ENCODE measurements at regions not wholly inside any gene's neighbourhood (a gene's known extent, or its start where the extent isn't known, plus 50 kb on each side); places are given as distances from the start of the nearest gene placed in this dataset.

- no peak for DNase-seq (ENCODE audit: low read depth)
Measured at GRCh38 chrX:39829965-39830364, 267.8 kb downstream of the BCOR start.

DNA sequence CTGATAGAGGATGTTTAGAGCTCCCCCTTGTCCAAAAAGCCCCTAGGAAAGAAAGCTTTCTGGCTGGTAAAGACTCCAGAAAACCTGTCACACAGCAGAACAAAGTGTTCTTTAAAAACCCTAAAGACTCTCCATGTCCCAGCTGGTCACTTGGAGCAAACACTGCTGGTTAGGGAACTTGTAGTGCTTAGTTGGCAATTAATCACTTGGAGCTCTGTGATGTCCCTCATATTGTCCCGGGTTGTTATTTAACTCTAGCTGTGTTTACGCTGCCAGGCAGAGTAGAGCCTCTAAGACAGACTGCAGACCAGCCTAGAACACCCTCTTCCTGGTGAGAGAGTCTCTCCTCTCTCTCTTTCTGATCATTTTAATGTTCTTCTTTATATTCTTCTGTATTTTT, 267.3 kb downstream of the BCOR start:
- DNase-seq (ENCODE audit: low read depth) = no peak

GRCh38 chrX:39832211-39832610, 265.5 kb downstream of the BCOR start:
- DNase-seq (ENCODE audit: low read depth) = no peak

DNA sequence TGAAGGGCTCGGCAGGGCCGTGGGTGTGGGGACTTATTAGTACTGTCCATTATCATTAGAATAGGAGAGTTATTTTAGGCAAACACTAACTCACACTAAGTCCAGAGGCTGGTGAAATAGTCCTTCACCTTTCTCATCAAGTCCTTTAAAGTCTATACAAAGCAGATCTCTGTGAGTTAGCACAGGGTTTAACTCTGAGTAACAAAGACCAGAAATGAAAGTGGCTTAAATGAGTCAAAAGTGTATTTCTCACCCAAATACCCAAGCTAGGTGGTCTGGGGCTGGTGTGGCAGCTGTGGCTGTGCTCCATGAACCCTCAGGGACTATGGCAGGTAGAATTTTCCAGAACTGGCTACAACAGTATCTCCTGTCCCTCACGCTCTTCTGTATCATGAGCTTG, 263.2 kb downstream of the BCOR start:
- DNase-seq (ENCODE audit: low read depth) = no peak

DNA sequence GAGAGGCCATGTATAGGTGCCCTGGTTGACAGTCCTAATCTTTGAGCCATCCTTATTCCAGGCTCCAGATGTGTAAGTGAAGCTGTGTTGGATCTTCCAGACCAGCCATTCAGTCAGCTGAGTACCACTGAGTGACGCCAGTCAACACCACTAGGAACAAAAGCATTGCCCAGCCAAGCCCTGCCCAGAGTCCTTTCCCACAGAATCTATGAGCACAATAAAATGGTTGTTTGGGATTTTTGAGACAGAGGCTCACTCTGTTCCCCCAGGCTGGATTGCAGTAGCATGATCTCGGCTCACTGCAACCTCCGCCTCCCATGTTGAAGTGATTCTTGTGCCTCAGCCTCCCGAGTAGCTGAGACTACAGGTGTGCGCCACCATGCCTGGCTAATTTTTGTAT, 262.5 kb downstream of the BCOR start:
- DNase-seq (ENCODE audit: low read depth) = no peak

GRCh38 chrX:39835776-39836175, 262.0 kb downstream of the BCOR start:
- no peak for DNase-seq (ENCODE audit: low read depth)

- DNase-seq (ENCODE audit: low read depth) = no peak
Measured at GRCh38 chrX:39836802-39837420, 260.8 kb downstream of the BCOR start.

DNA sequence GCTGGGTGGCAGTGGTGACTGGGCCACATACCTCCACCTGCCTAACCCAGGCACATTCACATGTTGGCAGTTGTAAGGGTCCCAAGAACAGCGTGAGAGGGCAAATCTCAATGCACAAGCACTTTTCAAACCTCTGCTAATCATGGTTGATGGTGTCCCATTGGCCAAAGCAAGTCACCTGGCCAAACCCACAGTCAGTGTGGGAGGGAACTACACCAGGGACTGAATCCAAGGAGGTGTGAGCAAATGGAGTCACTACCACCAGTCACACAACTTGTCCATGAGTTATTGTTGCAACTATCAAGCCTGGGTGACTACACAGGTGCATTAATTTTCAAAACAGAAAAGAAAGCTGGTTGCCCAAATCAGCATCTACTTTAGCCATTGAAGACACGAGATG, 260.1 kb downstream of the BCOR start:
- no peak for DNase-seq (ENCODE audit: low read depth)

DNA sequence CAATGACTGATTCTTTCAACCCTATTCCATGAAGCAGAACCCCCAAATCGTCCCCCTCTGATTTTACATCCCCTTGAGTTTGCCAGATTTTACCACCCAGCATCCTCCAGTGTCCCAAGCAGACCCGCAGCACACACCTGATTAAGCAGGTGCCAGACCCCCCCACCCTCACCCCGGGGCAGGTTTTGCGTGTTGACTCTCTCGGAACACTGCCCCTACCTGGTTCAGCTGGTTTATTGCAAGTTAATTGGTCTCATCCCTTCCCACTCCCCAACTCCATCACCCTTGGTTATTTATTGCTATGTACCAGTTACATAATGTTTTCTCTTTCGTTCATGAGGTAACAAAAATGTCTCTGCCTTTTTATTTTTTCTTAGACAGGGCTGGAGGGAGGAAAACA, 258.4 kb downstream of the BCOR start:
- no peak for DNase-seq (ENCODE audit: low read depth)

GRCh38 chrX:39840133-39840532, 257.6 kb downstream of the BCOR start:
- DNase-seq (ENCODE audit: low read depth) = no peak

GRCh38 chrX:39840581-39841093, 257.1 kb downstream of the BCOR start:
- DNase-seq (ENCODE audit: low read depth) = no peak

DNA sequence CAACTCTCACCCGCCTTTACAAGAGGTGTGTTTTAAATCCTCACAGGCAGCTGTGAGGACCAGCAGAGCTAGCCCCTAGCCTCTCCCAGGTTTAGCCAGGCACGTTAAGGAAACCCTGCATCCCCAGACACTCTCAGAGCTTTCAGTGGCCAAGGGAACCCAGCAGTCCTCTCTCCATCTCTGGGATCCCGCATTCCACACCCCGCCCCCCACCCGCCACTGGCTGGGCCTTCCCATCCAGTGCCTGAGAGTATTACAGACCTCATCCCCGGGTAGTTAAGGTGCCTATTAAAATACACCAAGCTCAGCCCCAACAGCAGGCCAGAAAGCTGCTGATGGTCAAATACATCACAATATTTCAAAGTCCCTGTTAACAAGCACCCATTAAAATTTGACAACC, 256.2 kb downstream of the BCOR start:
- no peak for DNase-seq (ENCODE audit: low read depth)

DNA sequence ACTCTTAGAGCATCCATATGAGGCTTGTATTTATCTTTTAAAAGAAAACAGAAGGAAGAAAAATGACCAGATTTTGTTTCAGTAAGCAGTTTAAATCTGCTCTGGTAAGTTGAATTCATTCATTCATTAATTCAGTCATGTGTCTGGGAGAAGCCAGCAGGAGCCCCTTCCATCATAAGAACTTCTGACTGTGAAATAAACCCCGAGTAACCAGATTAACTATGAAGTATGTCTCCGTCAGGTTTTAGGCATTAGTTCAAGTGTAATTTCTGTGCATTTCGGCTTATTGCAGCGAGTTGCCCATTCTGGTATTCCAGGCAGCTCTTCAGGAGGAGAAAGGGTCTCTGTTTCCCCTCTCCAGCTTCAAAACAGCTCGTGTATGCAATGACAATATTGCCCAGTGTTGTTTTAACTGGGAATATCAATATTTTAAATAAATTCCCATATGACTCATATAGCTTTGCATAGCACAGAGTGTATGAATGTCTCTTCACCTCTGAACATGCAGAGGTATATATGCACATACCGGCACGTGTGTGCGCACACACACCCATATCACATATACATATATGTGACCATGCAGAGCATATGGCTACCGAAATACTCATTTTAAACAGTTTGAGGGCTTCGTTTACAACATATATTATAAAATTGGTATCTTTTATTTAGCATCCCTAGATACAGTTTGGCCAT, 255.3 kb downstream of the BCOR start:
- no peak for DNase-seq (ENCODE audit: low read depth)

GRCh38 chrX:39843318-39843717, 254.4 kb downstream of the BCOR start:
- DNase-seq (ENCODE audit: low read depth) = no peak

DNA sequence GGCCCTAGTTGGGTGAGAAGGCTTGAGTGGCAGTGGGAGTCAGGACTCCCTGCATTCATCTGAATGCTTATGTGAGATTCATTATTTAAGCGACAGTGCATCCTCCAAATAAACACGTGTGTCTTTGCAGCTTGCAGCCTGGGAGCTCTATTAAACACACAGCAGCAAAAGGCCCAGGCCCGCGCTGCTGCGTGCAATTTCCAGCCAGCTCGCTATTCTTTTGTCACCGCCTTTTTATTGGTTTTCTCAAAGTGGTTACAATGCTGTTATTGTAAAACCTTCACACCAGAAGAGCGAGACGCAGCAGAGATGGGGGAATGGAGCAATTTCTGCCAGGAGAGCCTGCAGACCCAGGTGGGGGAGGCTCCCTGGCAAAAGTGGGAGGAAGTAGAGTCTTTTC, 252.5 kb downstream of the BCOR start:
- DNase-seq (ENCODE audit: low read depth) = no peak

DNA sequence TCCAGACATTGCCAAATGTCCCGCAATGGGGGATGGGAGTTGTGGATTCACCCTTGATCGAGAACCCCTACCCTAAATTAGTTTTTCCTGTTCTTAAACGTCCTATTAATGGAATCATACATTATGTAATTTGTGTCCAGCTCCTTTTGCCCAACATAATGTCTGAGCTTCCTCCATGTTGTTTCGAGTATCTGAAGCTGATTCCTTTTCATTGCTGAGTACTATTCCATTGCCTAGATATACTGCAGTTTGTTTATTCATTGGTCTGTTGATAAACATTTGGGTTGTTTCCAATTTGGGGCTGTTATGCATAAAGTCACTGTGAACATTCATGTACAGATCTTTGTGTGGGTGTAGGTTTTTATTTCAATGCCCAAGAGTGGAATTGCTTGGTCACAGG, 251.3 kb downstream of the BCOR start:
- DNase-seq (ENCODE audit: low read depth) = no peak

- no peak for DNase-seq (ENCODE audit: low read depth)
Measured at GRCh38 chrX:39848243-39848642, 249.5 kb downstream of the BCOR start.

- DNase-seq (ENCODE audit: low read depth) = no peak
Measured at GRCh38 chrX:39848900-39849299, 248.9 kb downstream of the BCOR start.

- DNase-seq (ENCODE audit: low read depth) = no peak
Measured at GRCh38 chrX:39850209-39850608, 247.5 kb downstream of the BCOR start.

- no peak for DNase-seq (ENCODE audit: low read depth)
Measured at GRCh38 chrX:39850630-39851152, 247.1 kb downstream of the BCOR start.

DNA sequence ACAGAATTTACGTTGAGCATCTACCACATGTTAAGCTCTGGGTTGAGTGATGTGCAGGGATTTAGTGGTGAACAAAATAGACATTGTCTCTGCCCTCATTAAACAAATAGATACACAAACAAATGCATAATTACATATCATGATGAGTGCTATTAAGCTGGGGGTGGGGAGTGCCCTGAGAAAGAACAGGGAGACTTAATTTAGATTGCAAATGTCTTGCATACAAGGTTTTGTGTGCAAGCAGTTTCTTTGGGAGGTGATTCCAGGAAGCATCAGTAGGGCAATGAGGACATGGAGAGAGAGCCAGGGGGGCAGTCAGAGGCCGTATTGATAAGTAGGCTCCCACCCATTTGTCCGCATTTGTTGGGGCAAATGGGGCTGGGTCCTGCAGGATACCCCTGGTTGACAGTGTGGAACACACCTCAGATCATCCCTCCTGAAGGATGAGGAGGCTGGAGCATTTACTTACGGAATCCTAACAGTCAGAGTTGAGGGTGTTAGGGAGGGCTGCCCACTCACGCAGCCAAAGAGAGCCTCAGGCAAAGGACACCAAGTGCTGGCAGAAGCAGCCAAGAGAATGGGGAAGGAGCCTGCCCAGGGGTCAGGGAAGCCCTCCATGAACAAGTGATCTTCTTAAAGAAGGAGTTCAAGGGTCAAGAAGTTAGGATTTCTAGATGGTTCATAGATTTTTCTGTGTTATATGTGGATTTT, 245.9 kb downstream of the BCOR start:
- no peak for DNase-seq (ENCODE audit: low read depth)

DNA sequence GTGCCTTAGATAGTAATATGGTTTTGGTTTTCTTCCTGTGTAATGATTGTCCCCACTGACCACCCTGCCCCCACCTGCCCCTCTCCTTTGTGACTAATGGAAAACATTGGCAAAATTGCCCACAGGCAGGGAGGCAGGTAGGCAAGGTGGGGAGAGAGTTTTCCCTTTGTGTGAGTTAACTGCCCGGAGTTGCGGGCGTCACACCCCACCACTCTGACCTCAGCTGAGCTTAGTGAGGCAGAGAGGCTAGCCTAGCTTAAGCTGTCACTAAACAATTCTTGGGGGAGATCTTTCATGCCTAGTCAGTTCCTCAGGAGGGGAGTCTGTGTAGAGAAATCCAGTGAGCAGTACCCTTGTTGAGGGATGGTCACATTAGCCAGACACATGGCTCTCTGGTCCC, 245.3 kb downstream of the BCOR start:
- DNase-seq (ENCODE audit: low read depth) = no peak

- DNase-seq (ENCODE audit: low read depth) = no peak
Measured at GRCh38 chrX:39853417-39854030, 244.2 kb downstream of the BCOR start.

Data from activated gamma-delta T cell treated with anti-CD3 and anti-CD28 coated beads, Interleukin-2, amount 50 U/mL, for 16 hours (primary cell).